ENCODE measurements at regions not wholly inside any gene's neighbourhood (a gene's known extent, or its start where the extent isn't known, plus 50 kb on each side); places are given as distances from the start of the nearest gene placed in this dataset.
"Not testable (repeated sequence)": the region's sequence is repeated elsewhere in the genome, so short reads cannot be mapped to it uniquely, and the experiment has no call there.

DNA sequence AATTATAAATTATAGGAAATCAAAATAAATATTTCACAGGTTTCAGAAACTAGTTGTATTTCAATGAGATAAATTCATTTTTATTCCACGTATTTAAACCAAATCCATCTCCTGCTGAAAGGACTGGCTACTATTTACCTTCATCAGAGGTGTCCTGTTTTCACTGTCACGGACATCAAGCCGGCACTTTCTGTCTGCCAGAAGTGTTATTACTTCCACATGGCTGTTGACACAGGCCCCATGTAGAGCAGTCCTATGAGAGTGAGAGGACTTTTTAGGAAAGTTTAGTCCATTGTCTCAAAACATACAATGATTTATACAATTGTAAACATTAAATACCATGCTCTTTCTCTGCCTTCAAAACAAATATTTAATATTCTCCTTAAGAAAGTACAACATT is 100.4 kb upstream of the ACBD5 start:
- H3K27ac Mint-ChIP-seq (ENCODE audit: low read depth, unreplicated experiment) = no peak overlapping the region
- H3K9me3 Mint-ChIP-seq (ENCODE audit: unreplicated experiment) = no peaks in the 10 kb centered on the region
- peaks cover 1% of the 10 kb centered on the region for H3K4me1 Mint-ChIP-seq (ENCODE audit: insufficient read depth, unreplicated experiment)
- ChIA-PET POLR2A (interaction anchor here (0.6 kb wide), 1 partner anchor 24 kb away, joined by 3 read pairs; no protein-coding TSS in a partner anchor), CTCF (no interaction called here)
- intact Hi-C loops (cut with micrococcal nuclease) = no loop called here
- peaks cover 48% of the 10 kb centered on the region for H3K27me3 Mint-ChIP-seq (ENCODE audit: insufficient read depth, unreplicated experiment)
- no TSS peak for BruUV-seq (replicated peaks)
- DNase-seq (ENCODE audit: unreplicated experiment) = no peak
- TF ChIP-seq, protein P1, sequence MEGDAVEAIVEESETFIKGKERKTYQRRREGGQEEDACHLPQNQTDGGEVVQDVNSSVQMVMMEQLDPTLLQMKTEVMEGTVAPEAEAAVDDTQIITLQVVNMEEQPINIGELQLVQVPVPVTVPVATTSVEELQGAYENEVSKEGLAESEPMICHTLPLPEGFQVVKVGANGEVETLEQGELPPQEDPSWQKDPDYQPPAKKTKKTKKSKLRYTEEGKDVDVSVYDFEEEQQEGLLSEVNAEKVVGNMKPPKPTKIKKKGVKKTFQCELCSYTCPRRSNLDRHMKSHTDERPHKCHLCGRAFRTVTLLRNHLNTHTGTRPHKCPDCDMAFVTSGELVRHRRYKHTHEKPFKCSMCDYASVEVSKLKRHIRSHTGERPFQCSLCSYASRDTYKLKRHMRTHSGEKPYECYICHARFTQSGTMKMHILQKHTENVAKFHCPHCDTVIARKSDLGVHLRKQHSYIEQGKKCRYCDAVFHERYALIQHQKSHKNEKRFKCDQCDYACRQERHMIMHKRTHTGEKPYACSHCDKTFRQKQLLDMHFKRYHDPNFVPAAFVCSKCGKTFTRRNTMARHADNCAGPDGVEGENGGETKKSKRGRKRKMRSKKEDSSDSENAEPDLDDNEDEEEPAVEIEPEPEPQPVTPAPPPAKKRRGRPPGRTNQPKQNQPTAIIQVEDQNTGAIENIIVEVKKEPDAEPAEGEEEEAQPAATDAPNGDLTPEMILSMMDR (IDR thresholded peaks at IDR 0.05; ENCODE audit: unreplicated experiment) = no peak
- H3K4me3 Mint-ChIP-seq (ENCODE audit: unreplicated experiment) = no peak overlapping the region
- H3K36me3 Mint-ChIP-seq (ENCODE audit: insufficient read depth, unreplicated experiment) = no peaks in the 10 kb centered on the region

DNA sequence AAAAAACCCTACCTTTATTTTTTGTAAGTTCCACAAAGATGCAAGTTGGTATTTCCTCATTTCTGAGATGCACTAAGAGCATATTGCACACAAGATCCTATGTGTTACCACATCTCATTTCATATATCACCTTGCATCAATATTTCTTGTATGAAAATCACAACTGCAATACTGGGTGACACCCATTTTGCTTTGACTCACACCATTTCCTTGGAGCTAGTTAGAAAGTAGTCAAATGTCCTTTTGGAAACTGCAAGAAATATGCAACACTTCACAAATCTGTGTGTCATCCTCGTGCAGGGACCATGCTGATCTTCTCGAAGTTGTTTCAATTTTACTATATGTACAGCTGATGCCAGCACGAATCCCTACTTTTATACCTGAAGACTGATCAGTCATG is 94.6 kb upstream of the ACBD5 start:
- H3K36me3 Mint-ChIP-seq (ENCODE audit: insufficient read depth, unreplicated experiment); H3K4me1 Mint-ChIP-seq (ENCODE audit: insufficient read depth, unreplicated experiment); DNase-seq (ENCODE audit: unreplicated experiment); H3K9me3 Mint-ChIP-seq (ENCODE audit: unreplicated experiment); H3K4me3 Mint-ChIP-seq (ENCODE audit: unreplicated experiment); intact Hi-C loops (cut with micrococcal nuclease); CTCF ChIA-PET; BruUV-seq (replicated peaks); POLR2A ChIA-PET; H3K27ac Mint-ChIP-seq (ENCODE audit: low read depth, unreplicated experiment): not testable (repeated sequence)
- H3K27me3 Mint-ChIP-seq (ENCODE audit: insufficient read depth, unreplicated experiment) = peaks cover 33% of the 10 kb centered on the region

DNA sequence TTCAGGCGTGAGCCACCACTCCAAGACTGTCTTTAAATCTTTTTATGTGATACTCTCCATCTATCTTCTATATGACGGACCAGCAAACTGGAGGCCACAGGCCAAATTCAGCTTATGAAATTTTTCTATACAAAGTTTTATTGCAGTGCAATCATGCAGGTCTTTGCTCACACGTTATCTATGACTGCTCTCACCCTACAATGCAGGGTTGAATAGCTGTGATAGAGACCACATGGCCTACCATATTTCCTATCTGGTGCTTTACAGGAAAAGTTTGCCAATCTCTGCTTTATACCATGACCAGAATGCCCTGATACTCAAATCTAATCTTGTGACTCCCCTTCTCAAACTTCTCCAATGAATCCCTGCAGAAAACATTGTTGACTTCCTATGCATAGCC is 89.5 kb upstream of the ACBD5 start:
- intact Hi-C loops (cut with micrococcal nuclease) = no loop called here
- no peaks in the 10 kb centered on the region for H3K4me1 Mint-ChIP-seq (ENCODE audit: insufficient read depth, unreplicated experiment)
- H3K36me3 Mint-ChIP-seq (ENCODE audit: insufficient read depth, unreplicated experiment) = no peaks in the 10 kb centered on the region
- no peak overlapping the region for H3K4me3 Mint-ChIP-seq (ENCODE audit: unreplicated experiment)
- no peak overlapping the region for H3K27ac Mint-ChIP-seq (ENCODE audit: low read depth, unreplicated experiment)
- TF ChIP-seq, protein P1 (IDR thresholded peaks at IDR 0.05; ENCODE audit: unreplicated experiment) = no peak
- POLR2A ChIA-PET = no interaction called here
- CTCF ChIA-PET = interaction anchor here (1.9 kb wide), 1 partner anchor 107 kb away, joined by 4 read pairs; no protein-coding TSS in a partner anchor
- no peaks in the 10 kb centered on the region for H3K9me3 Mint-ChIP-seq (ENCODE audit: unreplicated experiment)
- no TSS peak for BruUV-seq (replicated peaks)
- peaks cover under 1% of the 10 kb centered on the region for H3K27me3 Mint-ChIP-seq (ENCODE audit: insufficient read depth, unreplicated experiment)
- no peak for DNase-seq (ENCODE audit: unreplicated experiment)

DNA sequence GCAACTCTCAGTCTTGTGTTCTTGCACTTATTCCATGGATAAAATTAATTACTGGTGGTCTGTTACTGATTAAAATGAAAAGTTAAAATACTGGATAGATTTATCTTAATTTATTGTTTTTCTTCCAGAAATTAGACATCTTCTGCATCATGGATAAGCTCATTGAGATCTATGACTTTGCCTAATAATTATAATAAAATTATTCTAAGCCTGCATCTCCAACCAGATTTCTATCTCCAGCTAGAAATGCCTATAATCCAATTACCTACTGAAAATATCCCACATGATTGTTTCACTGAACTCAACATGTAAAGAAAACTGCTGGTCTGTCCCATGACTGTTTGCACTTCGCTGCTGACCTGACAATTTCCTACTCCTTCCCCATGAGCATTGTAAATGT is 88.3 kb upstream of the ACBD5 start:
- H3K4me3 Mint-ChIP-seq (ENCODE audit: unreplicated experiment) = no peak overlapping the region
- no peak for DNase-seq (ENCODE audit: unreplicated experiment)
- intact Hi-C loops (cut with micrococcal nuclease) = no loop called here
- H3K27ac Mint-ChIP-seq (ENCODE audit: low read depth, unreplicated experiment) = no peak overlapping the region
- TF ChIP-seq, protein P1 (IDR thresholded peaks at IDR 0.05; ENCODE audit: unreplicated experiment) = no peak
- H3K27me3 Mint-ChIP-seq (ENCODE audit: insufficient read depth, unreplicated experiment) = no peaks in the 10 kb centered on the region
- no peaks in the 10 kb centered on the region for H3K36me3 Mint-ChIP-seq (ENCODE audit: insufficient read depth, unreplicated experiment)
- H3K9me3 Mint-ChIP-seq (ENCODE audit: unreplicated experiment) = no peaks in the 10 kb centered on the region
- no peaks in the 10 kb centered on the region for H3K4me1 Mint-ChIP-seq (ENCODE audit: insufficient read depth, unreplicated experiment)
- ChIA-PET POLR2A (no interaction called here), CTCF (interaction anchor here (1.9 kb wide), 1 partner anchor 106 kb away, joined by 4 read pairs; no protein-coding TSS in a partner anchor)
- BruUV-seq (replicated peaks) = no TSS peak

DNA sequence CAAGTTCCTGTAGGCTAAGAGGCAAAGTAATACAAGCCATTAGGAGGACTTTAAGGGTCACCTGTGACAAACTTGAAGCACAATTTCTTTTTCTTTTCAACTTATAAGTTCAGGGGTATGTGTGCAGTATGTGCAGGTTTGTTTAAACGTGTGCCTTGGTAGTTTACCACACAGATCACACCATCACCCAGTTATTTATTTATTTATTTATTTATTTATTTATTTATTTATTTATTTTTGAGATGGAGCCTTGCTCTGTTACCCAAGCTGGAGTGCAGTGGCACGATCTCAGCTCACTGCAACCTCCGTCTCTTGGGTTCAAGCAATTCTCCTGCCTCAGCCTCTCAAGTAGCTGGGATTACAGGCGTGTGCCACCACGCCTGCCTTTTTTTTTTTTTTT is 86.2 kb upstream of the ACBD5 start:
- H3K27me3 Mint-ChIP-seq (ENCODE audit: insufficient read depth, unreplicated experiment); DNase-seq (ENCODE audit: unreplicated experiment); H3K27ac Mint-ChIP-seq (ENCODE audit: low read depth, unreplicated experiment); CTCF ChIA-PET; intact Hi-C loops (cut with micrococcal nuclease); H3K4me1 Mint-ChIP-seq (ENCODE audit: insufficient read depth, unreplicated experiment); H3K36me3 Mint-ChIP-seq (ENCODE audit: insufficient read depth, unreplicated experiment); H3K9me3 Mint-ChIP-seq (ENCODE audit: unreplicated experiment); POLR2A ChIA-PET; H3K4me3 Mint-ChIP-seq (ENCODE audit: unreplicated experiment); BruUV-seq (replicated peaks): not testable (repeated sequence)
